GM18526 (cell line): ENCODE measurements at regions not wholly inside any gene's neighbourhood (a gene's known extent, or its start where the extent isn't known, plus 50 kb on each side); places are given as distances from the start of the nearest gene placed in this dataset.

ENCODE experiments used
- POLR2A ChIP-seq: IDR thresholded peaks from 3 replicates; pipeline ENCODE4 v1.6.1; 2011; ENCODE audit not compliant: insufficient read length; ENCODE audit errors: extremely low read depth

DNA sequence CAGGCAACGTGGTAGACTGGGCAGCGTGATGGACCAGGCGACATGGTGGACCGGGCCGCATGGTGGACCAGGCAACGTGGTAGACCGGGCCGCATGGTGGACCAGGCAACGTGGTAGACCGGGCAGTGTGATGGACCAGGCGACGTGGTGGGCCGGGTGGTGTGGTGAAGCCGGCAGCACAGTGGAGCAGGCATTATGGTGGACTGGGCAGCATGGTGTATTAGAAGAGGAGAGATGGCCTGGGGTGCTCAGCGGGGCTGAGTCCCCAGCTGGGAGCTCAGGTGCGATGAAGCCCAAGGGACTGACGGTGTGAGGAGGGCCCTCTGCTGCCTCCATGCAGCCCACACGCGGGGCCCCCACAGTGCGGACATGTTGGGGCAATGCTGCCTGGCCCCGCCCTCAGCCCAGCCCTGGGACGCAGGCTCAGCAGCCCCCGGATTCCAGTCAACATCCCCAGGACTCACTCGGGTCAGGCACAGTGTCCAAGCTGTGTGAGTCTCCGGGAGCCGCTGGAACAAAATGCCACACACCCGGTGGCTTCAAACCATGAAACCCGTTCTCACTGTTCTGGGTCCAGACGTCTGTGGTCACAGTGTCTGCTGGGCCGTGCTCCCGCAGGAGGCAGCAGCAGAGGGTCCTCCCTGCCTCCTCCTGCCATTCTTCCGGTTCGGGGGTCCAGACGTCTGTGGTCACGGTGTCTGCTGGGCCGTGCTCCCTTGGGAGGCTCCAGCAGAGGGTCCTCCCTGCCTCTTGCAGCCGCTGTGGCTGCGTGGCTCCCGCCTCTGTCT is 1084.9 kb downstream of the BRD1 start:
- no peak for TF ChIP-seq POLR2A

DNA sequence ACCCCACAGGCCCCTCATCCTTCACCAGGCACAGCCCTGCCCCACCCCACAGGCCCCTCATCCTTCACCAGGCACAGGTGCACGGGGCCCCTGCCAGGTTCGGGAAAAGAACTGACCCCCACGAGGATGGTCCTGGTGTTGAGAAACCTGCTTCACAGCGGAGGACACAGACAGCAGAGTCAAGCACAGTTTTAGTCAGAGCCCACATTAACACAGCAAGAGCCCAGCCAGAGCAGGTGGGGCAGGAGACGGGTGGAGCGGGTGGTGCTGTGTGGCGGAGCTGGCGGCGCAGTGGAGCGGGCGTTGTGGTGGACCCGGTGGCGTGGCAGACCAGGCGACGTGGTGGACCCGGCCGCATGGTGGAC is 1085.5 kb downstream of the BRD1 start:
- TF ChIP-seq POLR2A = no peak

DNA sequence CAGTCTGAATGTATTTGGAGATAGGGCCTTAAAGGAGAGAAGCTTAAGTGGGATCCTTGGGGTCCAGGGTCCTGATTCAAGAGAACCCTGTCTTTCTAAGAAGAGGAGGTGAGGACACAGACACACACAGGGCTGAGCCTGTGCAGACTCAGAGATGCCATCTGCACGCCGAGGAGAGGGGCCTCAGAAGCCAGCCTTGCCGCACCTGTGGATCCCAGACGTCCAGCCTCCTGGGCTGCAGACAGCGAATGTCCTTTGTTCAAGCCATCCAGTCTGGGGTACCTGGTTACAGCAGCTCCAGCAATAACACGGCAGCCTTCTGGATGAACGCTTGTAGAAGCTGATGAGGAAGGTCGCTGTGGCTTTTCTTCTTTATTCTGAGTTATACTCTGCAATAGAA is 1086.1 kb downstream of the BRD1 start:
- no peak for TF ChIP-seq POLR2A

DNA sequence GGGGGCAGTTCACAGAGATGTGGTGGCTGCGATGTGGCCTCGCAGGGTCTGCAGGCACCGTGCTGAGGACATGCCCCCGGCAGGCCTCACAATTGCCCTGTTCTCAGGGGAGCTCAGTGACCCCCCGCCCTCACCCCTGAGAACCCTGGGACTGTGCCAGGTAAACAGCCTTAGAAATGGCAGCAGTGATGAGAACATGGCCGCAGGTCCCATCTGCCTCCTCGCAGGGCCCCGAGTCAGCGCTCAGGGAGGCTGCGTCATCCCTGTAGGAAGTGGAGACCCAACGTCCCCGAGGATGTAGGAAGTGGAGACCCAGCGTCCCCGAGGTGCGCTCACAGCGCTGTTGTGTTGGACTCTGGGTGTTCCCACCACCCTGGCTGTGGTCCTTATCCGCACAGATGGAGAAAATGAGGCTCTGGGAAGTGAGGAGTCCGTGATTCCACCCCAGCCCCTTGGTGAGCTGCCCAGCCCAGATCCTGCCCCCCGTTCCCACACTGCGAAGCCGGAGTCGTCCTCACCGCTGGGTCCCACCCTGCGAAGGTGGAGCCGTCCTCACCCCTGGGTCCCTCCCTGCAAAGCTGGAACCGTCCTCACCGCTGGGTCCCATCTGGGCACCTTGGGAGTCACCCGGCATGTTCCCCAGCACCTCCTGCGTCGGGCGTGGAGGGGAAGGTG is 1086.8 kb downstream of the BRD1 start:
- no peak for TF ChIP-seq POLR2A

DNA sequence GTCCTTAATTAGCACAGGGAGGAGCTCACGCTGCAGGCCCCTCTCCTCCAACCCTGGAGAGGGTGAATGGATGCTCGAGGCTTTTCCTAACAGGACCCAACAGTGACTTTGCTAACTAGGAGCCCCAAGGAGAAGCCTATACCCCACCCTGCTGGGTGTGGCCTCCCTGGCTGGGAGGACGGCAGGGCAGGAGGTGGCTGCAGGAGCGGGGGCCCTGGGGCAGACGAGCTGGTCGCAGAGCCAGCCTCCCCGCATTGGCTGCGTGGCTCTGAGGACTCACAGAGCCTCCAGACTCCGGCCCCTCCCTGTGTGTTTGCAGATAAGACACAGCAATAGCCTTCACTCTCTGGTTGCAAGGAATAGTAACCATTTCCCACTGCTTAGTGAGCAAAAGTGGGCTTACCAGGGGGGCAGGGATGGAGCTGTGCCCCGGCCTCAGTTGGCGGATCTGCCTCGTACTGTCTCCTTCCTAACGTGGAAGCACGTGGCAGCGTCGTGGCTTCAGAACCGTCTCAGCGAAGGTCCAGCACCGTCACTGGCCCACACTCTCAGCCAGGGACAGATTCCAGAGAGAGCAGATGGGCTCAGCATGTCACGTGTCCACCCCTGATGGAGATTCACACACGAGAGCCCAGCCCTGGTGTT is 1087.5 kb downstream of the BRD1 start:
- TF ChIP-seq POLR2A = no peak

DNA sequence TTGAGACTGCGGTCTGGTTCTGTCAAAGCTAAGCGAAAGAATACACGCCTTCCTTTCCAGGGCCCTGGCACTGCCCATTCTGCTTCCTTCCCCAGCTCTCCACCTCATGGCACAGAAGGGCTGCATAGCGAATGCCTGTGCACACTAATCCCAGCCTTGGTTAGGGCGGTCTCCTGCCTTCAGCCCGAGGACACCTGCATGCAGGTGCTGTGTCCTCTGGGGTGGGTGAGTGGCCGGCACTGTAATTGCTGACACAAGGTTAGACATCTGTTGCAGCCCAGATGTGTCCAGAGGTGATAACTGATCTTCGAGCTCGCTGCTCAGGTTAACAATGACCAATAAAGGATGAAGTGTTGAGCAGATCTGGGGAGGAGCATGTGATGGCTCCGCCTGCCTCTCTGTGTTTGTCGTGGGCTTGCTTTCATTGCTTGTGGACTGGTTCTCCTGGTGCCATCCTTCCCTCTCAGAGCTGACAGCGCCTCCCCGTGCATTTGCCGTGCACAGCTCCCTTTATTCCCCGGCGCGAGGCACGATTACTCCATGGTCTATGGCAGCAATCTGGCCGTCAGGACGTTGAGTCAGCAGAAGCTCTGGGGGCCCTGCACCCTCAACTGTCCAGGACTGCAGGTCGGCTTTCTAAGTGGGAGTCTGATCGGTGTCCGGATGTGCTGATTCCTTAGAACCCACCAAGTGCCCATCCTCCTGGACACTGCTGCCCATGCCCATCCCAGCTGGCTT is 1088.2 kb downstream of the BRD1 start:
- TF ChIP-seq POLR2A = no peak

DNA sequence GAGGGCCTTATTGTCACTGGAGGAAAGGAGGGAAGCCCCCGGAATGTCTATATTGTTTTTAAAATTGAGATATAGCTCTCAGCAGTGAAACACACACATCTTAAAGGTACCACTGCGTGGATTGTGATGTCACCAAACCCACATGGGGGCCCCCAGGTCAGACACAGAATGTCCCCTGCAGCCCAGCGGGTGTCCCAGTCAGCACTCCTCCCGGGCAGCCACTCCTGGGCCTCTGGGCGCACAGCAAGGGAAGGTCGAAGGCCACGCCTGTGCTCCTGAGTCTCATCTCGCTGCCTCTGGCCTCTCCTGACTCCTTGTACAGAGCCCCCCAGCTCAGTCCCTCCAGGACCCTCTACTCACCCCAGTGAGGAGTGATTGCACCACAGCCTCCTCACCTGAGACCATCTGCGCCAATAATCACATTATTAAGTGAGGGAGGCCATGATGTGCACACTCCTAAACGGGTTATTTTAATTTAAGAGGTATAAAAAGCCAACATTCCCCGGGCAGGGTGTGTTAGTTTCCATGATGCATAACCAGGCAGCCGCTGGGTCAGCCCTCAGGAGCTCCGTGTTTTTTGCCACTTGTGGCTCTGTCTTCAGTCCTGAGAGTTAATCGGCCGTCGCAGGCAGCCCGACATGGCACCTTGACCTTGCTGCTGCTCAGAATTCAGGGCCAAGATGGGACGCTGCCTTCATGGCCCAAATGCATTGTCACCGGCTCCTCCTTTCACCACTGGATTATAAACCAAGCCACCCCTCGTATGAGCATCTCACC is 1089.3 kb downstream of the BRD1 start:
- TF ChIP-seq POLR2A = no peak

DNA sequence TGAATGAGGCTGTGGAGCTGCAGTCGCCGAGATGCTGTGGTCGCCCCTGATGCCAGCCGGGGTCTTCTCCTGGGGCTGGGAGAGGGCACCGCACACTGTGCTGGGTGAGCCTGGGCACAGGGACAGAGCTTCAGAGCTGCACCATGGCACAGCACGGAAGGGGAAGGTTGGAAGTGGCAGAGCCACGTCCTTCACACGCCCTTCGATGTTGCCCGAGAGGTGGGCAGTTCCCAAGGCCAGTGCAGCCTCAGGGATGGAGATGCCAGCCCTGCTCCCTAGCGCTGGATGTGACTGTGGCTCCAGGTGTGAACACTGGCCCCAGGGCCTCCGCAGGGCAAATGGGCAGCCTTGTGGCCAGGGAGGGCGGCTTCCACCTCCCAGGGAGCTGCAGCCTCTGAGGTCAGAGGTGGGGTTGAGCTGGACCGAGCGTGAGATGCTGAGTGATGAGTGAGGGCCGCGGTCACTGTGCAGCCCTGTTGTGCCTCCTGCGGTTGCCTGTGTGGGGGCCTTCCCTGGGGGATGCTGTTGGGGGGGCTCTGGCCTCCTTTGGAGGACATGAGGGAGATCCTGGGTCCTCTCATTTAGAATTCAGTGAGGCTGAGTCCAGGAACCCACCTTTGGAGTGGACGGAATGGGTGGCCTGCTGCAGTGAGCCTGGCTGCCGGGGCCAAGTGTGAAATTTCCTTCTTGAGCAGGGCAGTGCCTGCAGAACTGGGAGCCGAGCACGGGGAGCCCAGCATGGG is 1090.0 kb downstream of the BRD1 start:
- no peak for TF ChIP-seq POLR2A

DNA sequence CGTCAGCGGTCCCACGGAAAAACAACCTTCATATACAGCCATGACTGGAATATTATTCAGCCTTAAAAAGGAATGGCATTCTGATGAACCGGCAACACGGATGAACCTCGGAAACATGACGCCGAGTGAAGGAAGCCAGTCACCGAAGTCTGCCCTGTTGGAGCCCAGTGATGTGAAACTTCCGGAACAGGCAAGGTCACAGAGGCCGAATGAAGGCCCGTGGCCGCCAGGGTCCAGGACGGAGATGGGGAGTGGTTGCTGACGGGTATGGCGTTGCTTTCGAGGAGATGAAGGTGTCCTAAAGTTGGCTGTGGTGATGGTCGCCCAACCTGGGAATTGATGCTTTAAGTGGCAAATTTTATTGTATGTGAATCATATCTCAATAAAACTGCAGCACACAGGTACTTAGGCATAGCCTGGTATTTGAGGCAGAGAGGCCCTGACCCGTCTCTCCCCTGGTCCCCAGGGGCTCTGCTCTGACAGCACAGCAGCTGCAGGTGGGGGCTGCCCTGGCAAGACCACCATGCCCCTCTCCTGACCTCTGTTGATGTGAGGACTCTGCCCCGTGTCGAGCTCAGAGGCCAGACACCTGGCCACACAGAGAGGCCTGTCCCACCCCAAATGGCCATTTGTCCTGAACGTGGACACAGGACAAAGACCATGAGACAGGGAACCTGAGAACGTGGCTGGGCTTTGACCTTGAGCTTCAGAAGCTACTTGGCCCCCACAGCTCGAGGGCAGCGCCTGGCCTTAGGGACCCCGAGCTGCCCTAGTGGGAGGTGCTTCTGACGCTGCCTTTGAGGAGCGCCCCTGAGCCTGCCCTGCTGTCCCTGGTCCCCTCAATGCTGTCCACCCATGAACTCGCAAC is 1090.8 kb downstream of the BRD1 start:
- TF ChIP-seq POLR2A = no peak

DNA sequence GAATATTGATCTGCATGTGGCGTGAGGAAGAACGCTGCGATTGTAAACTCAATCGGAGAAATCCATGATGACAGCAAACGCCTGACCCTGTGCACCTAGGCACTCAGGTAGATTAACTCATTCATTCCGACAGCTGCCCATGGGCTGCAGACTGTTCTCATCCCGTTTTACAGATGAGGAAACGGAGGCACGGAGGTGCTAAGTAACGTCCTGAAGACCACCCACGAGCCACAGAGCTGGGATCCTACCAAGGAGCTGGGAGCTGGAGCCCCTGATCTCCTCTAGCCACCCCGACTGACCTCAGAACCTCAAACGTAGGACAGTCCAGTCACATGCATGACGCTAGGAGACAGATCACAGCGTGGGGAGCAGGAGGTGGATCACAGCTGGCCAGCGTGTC is 1092.7 kb downstream of the BRD1 start:
- TF ChIP-seq POLR2A = no peak

DNA sequence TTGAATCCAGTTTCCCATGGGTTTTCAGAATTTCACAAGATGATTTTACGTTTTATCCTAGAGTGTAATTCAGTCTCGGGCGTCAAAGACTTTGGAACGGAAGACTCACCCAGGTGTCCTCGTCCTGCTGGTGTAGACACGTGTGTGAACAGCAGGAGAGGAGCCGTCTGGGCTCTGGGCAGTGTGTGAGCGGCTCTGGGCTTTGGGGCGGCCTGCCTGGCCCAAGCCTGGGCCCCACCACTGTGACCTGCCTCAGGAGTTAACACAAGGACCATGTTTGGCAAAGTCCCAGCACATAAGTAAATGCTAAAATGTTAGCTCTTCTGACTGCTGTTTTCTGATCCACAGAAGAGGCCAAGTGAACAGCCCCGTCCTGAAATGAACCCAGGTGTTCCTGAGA is 1093.3 kb downstream of the BRD1 start:
- no peak for TF ChIP-seq POLR2A

DNA sequence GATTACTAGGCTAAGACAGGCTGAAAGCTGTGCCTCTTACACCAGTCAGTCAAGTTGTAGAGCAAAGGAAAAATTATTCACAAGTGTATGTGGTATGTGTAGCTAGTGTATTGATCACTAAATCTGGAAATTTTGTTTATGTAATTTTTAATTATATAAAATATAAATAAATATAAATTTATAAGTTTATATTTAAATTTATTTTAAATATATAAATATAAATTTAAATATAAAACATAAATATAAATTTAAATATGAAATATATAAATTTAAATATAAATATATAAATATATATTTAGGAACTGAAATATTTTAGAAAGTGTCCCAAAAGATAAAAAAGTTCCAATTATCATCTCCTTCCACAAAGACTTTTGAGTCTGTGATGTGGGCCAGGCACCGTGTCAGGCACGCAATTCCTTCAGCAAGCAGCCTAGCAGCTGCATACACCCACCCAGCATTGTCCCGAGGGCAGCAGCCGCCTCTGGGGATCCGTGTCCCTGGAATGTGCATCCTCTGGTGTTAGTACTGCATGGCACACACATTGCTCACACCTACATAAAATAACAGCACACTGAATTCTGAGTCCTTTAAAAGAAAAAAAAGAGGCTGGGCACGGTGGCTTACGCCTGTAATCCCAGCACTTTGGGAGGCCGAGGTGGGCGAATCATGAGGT is 1098.0 kb downstream of the BRD1 start:
- TF ChIP-seq POLR2A = no peak
